ENCODE measurements at regions not wholly inside any gene's neighbourhood (a gene's known extent, or its start where the extent isn't known, plus 50 kb on each side); places are given as distances from the start of the nearest gene placed in this dataset.

DNA sequence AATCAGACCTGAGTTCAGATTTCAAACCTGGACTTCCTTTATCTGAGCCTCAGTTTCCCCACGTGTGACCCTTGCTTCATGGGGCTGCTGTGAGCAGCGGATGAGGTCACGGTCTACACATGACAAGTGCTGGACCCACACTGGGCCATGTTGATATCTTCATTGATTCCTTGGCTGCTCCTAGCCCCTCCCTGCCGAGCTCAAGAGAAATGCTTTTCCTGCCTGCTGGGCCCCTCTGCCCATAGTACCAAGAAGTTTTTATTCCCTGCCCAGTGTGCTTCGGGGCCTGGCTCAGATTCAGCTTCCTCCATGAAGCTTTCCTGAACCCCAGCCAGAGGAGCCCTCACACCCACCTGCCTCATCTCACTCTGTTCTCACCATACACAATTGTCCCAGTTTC is 181.6 kb downstream of the PTPRU start:
- no peak for TF ChIP-seq CTCF (IDR thresholded peaks at IDR 0.05)
- TF ChIP-seq POLR2A (IDR thresholded peaks at IDR 0.05), result no peak
- no peak for TF ChIP-seq POLR2AphosphoS5 (IDR thresholded peaks at IDR 0.05)
